Mesenchymal stem cell (in vitro differentiated cells and primary cell): ENCODE measurements at regions not wholly inside any gene's neighbourhood (a gene's known extent, or its start where the extent isn't known, plus 50 kb on each side); places are given as distances from the start of the nearest gene placed in this dataset.
A peak's percentile ranks its signal among the peaks of the same experiment; 100 is the strongest.

Experiments used
- DNase-seq: peaks from one replicate; pipeline ENCODE4 v3.0.0-alpha.2; 2013
- H2AFZ ChIP-seq: one replicate; pipeline ENCODE4 v1.6.1; 2013; ENCODE audit warnings: low read depth, mild to moderate bottlenecking, control low read depth, inconsistent platforms, low read length, moderate library complexity
- H2AK5ac ChIP-seq: 2 replicates; pipeline ENCODE4 v1.6.1; 2013; ENCODE audit warnings: low read length, moderate library complexity, mild to moderate bottlenecking, inconsistent platforms; ENCODE audit not compliant: severe bottlenecking
- H2BK120ac ChIP-seq: one replicate; pipeline ENCODE4 v1.6.1; 2013; ENCODE audit warnings: low read depth, mild to moderate bottlenecking, inconsistent platforms, low read length, moderate library complexity
- H2BK12ac ChIP-seq, 2 experiments: one replicate each; pipeline ENCODE4 v1.6.1; 2013; ENCODE audit warnings: inconsistent platforms in 2 of 2, low read length in 2 of 2, mild to moderate bottlenecking in 2 of 2, moderate library complexity in 2 of 2, control low read depth in 1 of 2
- H2BK15ac ChIP-seq: one replicate; pipeline ENCODE4 v1.6.1; 2013; ENCODE audit warnings: mild to moderate bottlenecking, low read depth, inconsistent platforms; ENCODE audit not compliant: poor library complexity, severe bottlenecking
- H2BK5ac ChIP-seq: 2 replicates; pipeline ENCODE4 v1.6.1; 2013; ENCODE audit warnings: low read depth, mild to moderate bottlenecking, low read length, control low read depth, inconsistent platforms; ENCODE audit not compliant: poor library complexity, severe bottlenecking
- H3K14ac ChIP-seq, 2 experiments: one replicate each; pipeline ENCODE4 v1.6.1; 2013; ENCODE audit warnings: inconsistent platforms in 2 of 2, low read length in 2 of 2, control low read depth in 1 of 2, mild to moderate bottlenecking in 1 of 2, moderate library complexity in 1 of 2
- H3K18ac ChIP-seq, 2 experiments: one replicate each; pipeline ENCODE4 v1.6.1; 2013; ENCODE audit warnings: inconsistent platforms in 2 of 2, low read length in 2 of 2, control low read depth in 1 of 2, low read depth in 1 of 2, mild to moderate bottlenecking in 1 of 2
- H3K23ac ChIP-seq, 2 experiments: one replicate each; pipeline ENCODE4 v1.6.1; 2013; ENCODE audit warnings: inconsistent platforms in 2 of 2, low read length in 2 of 2, mild to moderate bottlenecking in 2 of 2, moderate library complexity in 2 of 2, control low read depth in 1 of 2
- H3K27ac ChIP-seq: 2 replicates; pipeline ENCODE4 v1.5.1; 2013; ENCODE audit warnings: mild to moderate bottlenecking, moderate library complexity, low read length, control low read depth, inconsistent platforms; ENCODE audit not compliant: poor library complexity, severe bottlenecking
- H3K27me3 ChIP-seq, 2 experiments: 2 replicates each; pipeline versions ENCODE4 v1.6.1 to v1.7.0; 2013; ENCODE audit warnings: low read length in 2 of 2, mild to moderate bottlenecking in 2 of 2, moderate library complexity in 2 of 2, control low read depth in 1 of 2, inconsistent platforms in 1 of 2; ENCODE audit not compliant: control insufficient read depth in 1 of 2, insufficient read depth in 1 of 2
- H3K36me3 ChIP-seq, 2 experiments: 2 replicates each; pipeline versions ENCODE4 v1.6.1 to v1.7.0; 2013; ENCODE audit warnings: low read length in 2 of 2, control low read depth in 1 of 2, inconsistent platforms in 1 of 2, low read depth in 1 of 2, mild to moderate bottlenecking in 1 of 2; ENCODE audit not compliant: insufficient read depth in 2 of 2, control insufficient read depth in 1 of 2
- H3K4ac ChIP-seq, 2 experiments: one replicate each; pipeline ENCODE4 v1.6.1; 2013; ENCODE audit warnings: inconsistent platforms in 2 of 2, low read length in 2 of 2, mild to moderate bottlenecking in 2 of 2, moderate library complexity in 2 of 2, control low read depth in 1 of 2, low read depth in 1 of 2
- H3K4me1 ChIP-seq: 2 replicates; pipeline ENCODE4 v1.6.1; 2013; ENCODE audit warnings: low read depth, low read length, control low read depth; ENCODE audit not compliant: control insufficient read depth, insufficient read depth
- H3K4me2 ChIP-seq: 2 replicates; pipeline ENCODE4 v1.6.1; 2013; ENCODE audit warnings: low read length, mild to moderate bottlenecking, inconsistent platforms; ENCODE audit not compliant: poor library complexity, severe bottlenecking
- H3K4me3 ChIP-seq, 2 experiments: 2 replicates each; pipeline versions ENCODE4 v1.5.1 to v1.7.0; 2013; ENCODE audit warnings: low read length in 2 of 2, mild to moderate bottlenecking in 2 of 2, control low read depth in 1 of 2, low read depth in 1 of 2; ENCODE audit not compliant: insufficient read depth in 1 of 2
- H3K79me1 ChIP-seq: replicated peaks from 2 replicates; pipeline ENCODE4 v1.6.1; 2013; ENCODE audit warnings: mild to moderate bottlenecking, control low read depth, low read length, inconsistent platforms; ENCODE audit not compliant: poor library complexity, severe bottlenecking
- H3K9ac ChIP-seq: 2 replicates; pipeline ENCODE4 v1.7.0; 2013; ENCODE audit warnings: mild to moderate bottlenecking, low read length, moderate library complexity
- H3K9me3 ChIP-seq: 2 replicates; pipeline ENCODE4 v1.7.0; 2013; ENCODE audit warnings: mild to moderate bottlenecking, low read length; ENCODE audit not compliant: control insufficient read depth
- H4K8ac ChIP-seq: one replicate; pipeline ENCODE4 v1.6.1; 2013; ENCODE audit warnings: inconsistent platforms, mild to moderate bottlenecking, low read length, moderate library complexity
- H4K91ac ChIP-seq: one replicate; pipeline ENCODE4 v1.6.1; 2013; ENCODE audit warnings: mild to moderate bottlenecking, low read length, inconsistent platforms
- WGBS: methylation state at CpG from one replicate; pipeline ENCODE4 v1.1.7; 2013; ENCODE audit warnings: mixed read lengths; 5-methylcytosine and 5-hydroxymethylcytosine counted together

DNA sequence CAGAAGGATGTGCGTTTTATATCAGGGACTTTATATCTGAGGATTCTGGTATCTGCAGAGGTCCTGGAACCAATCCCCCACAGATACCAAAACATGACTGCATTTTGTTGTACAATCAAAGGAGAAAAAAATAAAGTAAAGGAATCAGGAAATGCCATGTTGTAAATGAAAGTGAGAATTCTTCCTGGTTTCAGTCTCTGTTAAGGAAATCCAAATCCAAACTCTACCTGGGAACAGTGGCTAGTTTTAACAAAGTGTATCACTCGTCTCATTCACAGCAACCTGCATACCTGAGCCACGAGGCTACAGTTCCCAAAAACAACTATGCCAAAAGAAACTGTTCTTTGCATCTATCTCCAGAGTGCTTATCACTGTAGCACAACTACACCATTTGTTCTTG is 77.3 kb upstream of the ATF3 start:
- Histone ChIP-seq H3K27me3 (peaks cover 3 to 7% of the 10 kb centered on the region in 2 experiments), H4K8ac (no peak overlapping the region), H2BK15ac (no peak overlapping the region), H3K4me1 (no peaks in the 10 kb centered on the region), H2BK120ac (no peak overlapping the region), H3K9ac (no peak overlapping the region), H4K91ac (no peak overlapping the region), H3K4ac (no peak overlapping the region), H3K9me3 (peaks cover 3% of the 10 kb centered on the region), H2AFZ (no peak overlapping the region), H2BK12ac (no peak overlapping the region), H3K36me3 (no peaks in the 10 kb centered on the region), H3K18ac (no peak overlapping the region), H3K4me2 (no peak overlapping the region), H2AK5ac (no peak overlapping the region), H3K23ac (no peak overlapping the region), H2BK5ac (no peak overlapping the region), H3K79me1 (no peaks in the 10 kb centered on the region), H3K27ac (no peak overlapping the region), H3K4me3 (no peak overlapping the region), H3K14ac (no peak overlapping the region)
- no peak for DNase-seq
- 51% methylated on average over 2 of the region's 3 CpGs for WGBS

DNA sequence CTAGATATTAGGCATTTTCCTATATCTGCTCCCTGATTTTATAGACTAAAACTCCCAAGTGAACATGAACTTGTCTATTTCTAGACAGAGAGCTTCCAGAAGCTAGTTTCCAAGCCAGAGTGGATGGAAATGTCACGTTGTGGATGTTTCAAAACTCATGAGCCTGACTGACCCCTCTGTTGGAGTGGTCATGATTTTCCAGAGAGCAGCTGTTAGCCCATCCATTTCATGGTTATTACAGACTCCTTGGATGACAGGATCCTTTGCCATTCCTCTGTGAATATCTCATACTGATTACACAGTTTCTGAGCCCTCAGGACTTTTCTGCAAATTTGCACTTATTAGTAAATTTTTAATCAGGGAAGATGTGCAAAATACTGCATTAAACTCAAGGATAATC is 76.8 kb upstream of the ATF3 start:
- no peak for DNase-seq
- H3K23ac ChIP-seq = no peak overlapping the region
- no peak overlapping the region for H4K91ac ChIP-seq
- H2AK5ac ChIP-seq = no peak overlapping the region
- no peak overlapping the region for H2BK15ac ChIP-seq
- H3K27me3 ChIP-seq = peaks cover 3 to 6% of the 10 kb centered on the region in 2 experiments
- no peak overlapping the region for H3K18ac ChIP-seq
- no peak overlapping the region for H2AFZ ChIP-seq
- no peaks in the 10 kb centered on the region for H3K4me1 ChIP-seq
- no peak overlapping the region for H4K8ac ChIP-seq
- H3K36me3 ChIP-seq = no peaks in the 10 kb centered on the region
- H3K27ac ChIP-seq = no peak overlapping the region
- H3K9ac ChIP-seq = no peak overlapping the region
- no peak overlapping the region for H2BK120ac ChIP-seq
- H2BK12ac ChIP-seq = no peak overlapping the region
- H3K4me2 ChIP-seq = no peak overlapping the region
- no peak overlapping the region for H3K4ac ChIP-seq
- H3K79me1 ChIP-seq = no peaks in the 10 kb centered on the region
- no peak overlapping the region for H3K4me3 ChIP-seq
- H3K14ac ChIP-seq = no peak overlapping the region
- peaks cover 7% of the 10 kb centered on the region for H3K9me3 ChIP-seq
- WGBS = 73% methylated on average over 1 of the region's 1 CpG
- H2BK5ac ChIP-seq = no peak overlapping the region

- H2AK5ac ChIP-seq = no peak overlapping the region
- DNase-seq = no peak
- H3K4me3 ChIP-seq = no peak overlapping the region
- H2BK5ac ChIP-seq = no peak overlapping the region
- H2AFZ ChIP-seq = no peak overlapping the region
- no peaks in the 10 kb centered on the region for H3K79me1 ChIP-seq
- no peak overlapping the region for H3K4me2 ChIP-seq
- no peaks in the 10 kb centered on the region for H3K36me3 ChIP-seq
- no peak overlapping the region for H3K27ac ChIP-seq
- H4K91ac ChIP-seq = no peak overlapping the region
- H2BK15ac ChIP-seq = no peak overlapping the region
- no peak overlapping the region for H3K4ac ChIP-seq
- no peak overlapping the region for H3K9ac ChIP-seq
- 75% methylated on average over 5 of the region's 6 CpGs for WGBS
- H3K27me3 ChIP-seq = peaks cover 3% of the 10 kb centered on the region in 2 experiments
- no peak overlapping the region for H2BK12ac ChIP-seq
- no peak overlapping the region for H2BK120ac ChIP-seq
- H3K9me3 ChIP-seq = peaks cover 13% of the 10 kb centered on the region
- H3K23ac ChIP-seq = peak overlapping the region in 1 of 2 experiments; percentile 69
- no peak overlapping the region for H3K14ac ChIP-seq
- H4K8ac ChIP-seq = no peak overlapping the region
- H3K18ac ChIP-seq = no peak overlapping the region
- no peaks in the 10 kb centered on the region for H3K4me1 ChIP-seq
Measured at GRCh38 chr1:212532469-212533147, 76.0 kb upstream of the ATF3 start.

GRCh38 chr1:212533148-212533517 is 75.4 kb upstream of the ATF3 start:
- H3K4me3 ChIP-seq = no peak overlapping the region
- H3K18ac ChIP-seq = no peak overlapping the region
- no peaks in the 10 kb centered on the region for H3K36me3 ChIP-seq
- no peak overlapping the region for H3K9ac ChIP-seq
- no peak overlapping the region for H3K4ac ChIP-seq
- no peak overlapping the region for H2AFZ ChIP-seq
- WGBS = 76% methylated on average over 3 of the region's 3 CpGs
- peaks cover 18% of the 10 kb centered on the region for H3K9me3 ChIP-seq
- H3K23ac ChIP-seq = no peak overlapping the region
- H4K91ac ChIP-seq = no peak overlapping the region
- H2BK12ac ChIP-seq = no peak overlapping the region
- peaks cover 3% of the 10 kb centered on the region in 2 experiments for H3K27me3 ChIP-seq
- no peak overlapping the region for H2BK15ac ChIP-seq
- H2AK5ac ChIP-seq = no peak overlapping the region
- H3K79me1 ChIP-seq = no peaks in the 10 kb centered on the region
- H3K14ac ChIP-seq = no peak overlapping the region
- H3K4me1 ChIP-seq = no peaks in the 10 kb centered on the region
- H4K8ac ChIP-seq = no peak overlapping the region
- no peak overlapping the region for H3K4me2 ChIP-seq
- no peak overlapping the region for H2BK5ac ChIP-seq
- no peak overlapping the region for H3K27ac ChIP-seq
- H2BK120ac ChIP-seq = no peak overlapping the region
- DNase-seq = no peak
